Activated CD8-positive, alpha-beta T cell treated with anti-CD3 and anti-CD28 coated beads for 36 hours (primary cell): ENCODE measurements at regions not wholly inside any gene's neighbourhood (a gene's known extent, or its start where the extent isn't known, plus 50 kb on each side); places are given as distances from the start of the nearest gene placed in this dataset.

ENCODE experiments used
- ATAC-seq: fragments of 200-7000 bp; cut with Tn5 transposase; one replicate; pipeline ENCODE4 v1.10.0; 2021; ENCODE audit warnings: mild to moderate bottlenecking, moderate library complexity
- CTCF ChIA-PET: fragments of 350-600 bp; sonication (Branson Sonifier 250); formaldehyde crosslinking; loops from one replicate; lab custom pipeline; 2021; ENCODE audit warnings: antibody characterized with exemption; lab: Charles Lee
- POLR2A ChIA-PET: fragments of 350-600 bp; sonication (Branson Sonifier 250); formaldehyde crosslinking; loops from one replicate; lab custom pipeline; 2021; ENCODE audit warnings: antibody characterized with exemption; lab: Charles Lee
- DNase-seq: peaks from one replicate; pipeline ENCODE4 v3.0.0-alpha.2; 2020
- H3K27ac Mint-ChIP-seq: one replicate; pipeline ENCODE4 v1.8.0; 2021; ENCODE audit warnings: mild to moderate bottlenecking, mixed read lengths
- H3K27me3 Mint-ChIP-seq: one replicate; pipeline ENCODE4 v1.8.0; 2021; ENCODE audit warnings: mixed read lengths
- H3K36me3 Mint-ChIP-seq: one replicate; pipeline ENCODE4 v1.8.0; 2021; ENCODE audit warnings: low read depth, mixed read lengths
- H3K4me1 Mint-ChIP-seq: one replicate; pipeline ENCODE4 v1.8.0; 2021; ENCODE audit warnings: low read depth, mixed read lengths
- H3K4me3 Mint-ChIP-seq: one replicate; pipeline ENCODE4 v1.8.0; 2021; ENCODE audit warnings: mild to moderate bottlenecking, moderate library complexity, mixed read lengths
- H3K9me3 Mint-ChIP-seq: one replicate; pipeline ENCODE4 v1.8.0; 2021; ENCODE audit warnings: mixed read lengths
- CTCF ChIP-seq: fragments of 200-600 bp; IDR thresholded peaks from one replicate; pipeline ENCODE4 v1.8.0; 2022; ENCODE audit warnings: antibody characterized with exemption, mild to moderate bottlenecking
- intact Hi-C: fragments of 100-400 bp; cut with micrococcal nuclease; formaldehyde crosslinking; loops from one replicate; pipeline ENCODE4 v1.10.0; 2022

- Mint-ChIP-seq H3K4me1 (no peaks in the 10 kb centered on the region), H3K27ac (no peak overlapping the region), H3K4me3 (no peak overlapping the region), H3K36me3 (no peaks in the 10 kb centered on the region), H3K9me3 (no peaks in the 10 kb centered on the region), H3K27me3 (no peaks in the 10 kb centered on the region)
- intact Hi-C loops: no loop called here
- ChIA-PET CTCF (no interaction called here), POLR2A (no interaction called here)
- DNase-seq (no peak), ATAC-seq (no peak)
- TF ChIP-seq CTCF: no peak
Measured at GRCh38 chr4:62387808-62388207, 1187.7 kb downstream of the ADGRL3 start.

GRCh38 chr4:62377700-62378099 lies 1177.6 kb downstream of the ADGRL3 start:
- POLR2A ChIA-PET: no interaction called here

GRCh38 chr4:62377245-62377644 lies 1177.1 kb downstream of the ADGRL3 start:
- no peaks in the 10 kb centered on the region for H3K36me3 Mint-ChIP-seq
- H3K27me3 Mint-ChIP-seq: no peaks in the 10 kb centered on the region
- no peak for TF ChIP-seq CTCF
- H3K4me1 Mint-ChIP-seq: no peaks in the 10 kb centered on the region
- ChIA-PET POLR2A (no interaction called here), CTCF (no interaction called here)
- intact Hi-C loops: no loop called here
- H3K9me3 Mint-ChIP-seq: peaks cover 14% of the 10 kb centered on the region
- no peak for DNase-seq
- no peak for ATAC-seq
- H3K4me3 Mint-ChIP-seq: no peak overlapping the region
- H3K27ac Mint-ChIP-seq: no peak overlapping the region

More at GRCh38 chr4:62377700-62378099, 1177.6 kb downstream of the ADGRL3 start:
- intact Hi-C loops: no loop called here
- DNase-seq (no peak), ATAC-seq (no peak)
- CTCF ChIA-PET: interaction anchor here (1.1 kb wide), 1 partner anchor 77 kb away, joined by 3 read pairs; no protein-coding TSS in a partner anchor
- TF ChIP-seq CTCF: no peak
- no peaks in the 10 kb centered on the region for H3K27me3 Mint-ChIP-seq
- peaks cover 14% of the 10 kb centered on the region for H3K9me3 Mint-ChIP-seq
- H3K36me3 Mint-ChIP-seq: no peaks in the 10 kb centered on the region
- H3K4me3 Mint-ChIP-seq: no peak overlapping the region
- no peaks in the 10 kb centered on the region for H3K4me1 Mint-ChIP-seq
- no peak overlapping the region for H3K27ac Mint-ChIP-seq

- peaks cover 7% of the 10 kb centered on the region for H3K9me3 Mint-ChIP-seq
- no peak for TF ChIP-seq CTCF
Measured at GRCh38 chr4:62366939-62367338, 1166.8 kb downstream of the ADGRL3 start.

GRCh38 chr4:62360156-62360545 lies 1160.0 kb downstream of the ADGRL3 start:
- DNase-seq: no peak
- Mint-ChIP-seq H3K27me3 (no peaks in the 10 kb centered on the region), H3K36me3 (no peaks in the 10 kb centered on the region), H3K9me3 (peaks cover 5% of the 10 kb centered on the region), H3K4me3 (no peak overlapping the region), H3K27ac (no peak overlapping the region), H3K4me1 (no peaks in the 10 kb centered on the region)
- no peak for TF ChIP-seq CTCF
- ChIA-PET POLR2A (no interaction called here), CTCF (no interaction called here)
- no peak for ATAC-seq
- intact Hi-C loops: no loop called here

More at GRCh38 chr4:62366939-62367338, 1166.8 kb downstream of the ADGRL3 start:
- no peak for DNase-seq
- no peaks in the 10 kb centered on the region for H3K27me3 Mint-ChIP-seq
- POLR2A ChIA-PET: no interaction called here
- no peak overlapping the region for H3K4me3 Mint-ChIP-seq
- intact Hi-C loops: no loop called here
- no peak overlapping the region for H3K27ac Mint-ChIP-seq
- no peaks in the 10 kb centered on the region for H3K4me1 Mint-ChIP-seq
- no peak for ATAC-seq
- no peaks in the 10 kb centered on the region for H3K36me3 Mint-ChIP-seq
- CTCF ChIA-PET: no interaction called here
